B cell (primary cell): ENCODE measurements at regions not wholly inside any gene's neighbourhood (a gene's known extent, or its start where the extent isn't known, plus 50 kb on each side); places are given as distances from the start of the nearest gene placed in this dataset.

ENCODE experiments used
- ATAC-seq: fragments of 200-7000 bp; cut with Tn5 transposase; one replicate; pipeline ENCODE4 v1.10.0; 2021; ENCODE audit warnings: low read depth, mild to moderate bottlenecking, moderate number of reproducible peaks, moderate library complexity
- CTCF ChIA-PET: fragments of 350-600 bp; sonication (Branson Sonifier 250); formaldehyde crosslinking; loops from one replicate; lab custom pipeline; 2021; ENCODE audit warnings: antibody characterized with exemption, inconsistent platforms; lab: Charles Lee
- POLR2A ChIA-PET: fragments of 350-600 bp; sonication (Branson Sonifier 250); formaldehyde crosslinking; loops from one replicate; lab custom pipeline; 2021; ENCODE audit warnings: antibody characterized with exemption; lab: Charles Lee
- DNase-seq: peaks from one replicate; pipeline ENCODE4 v3.0.0; 2013
- H2AFZ ChIP-seq: 2 replicates; pipeline ENCODE4 v1.6.1; 2012; ENCODE audit warnings: mild to moderate bottlenecking, low read depth, low read length; ENCODE audit not compliant: insufficient read depth, poor library complexity, severe bottlenecking
- H3K27ac ChIP-seq, 2 donors: 1 replicate in 1 of 2; 2 replicates in 1 of 2; pipeline ENCODE4 v1.5.1; 2012 to 2013; ENCODE audit warnings: low read length in 2 of 2, mild to moderate bottlenecking in 2 of 2, moderate library complexity in 1 of 2
- H3K27me3 ChIP-seq, 4 experiments: fragments of 200-600 bp in 1 of 4; sonication (generic) in 1 of 4; replicated peaks in 1 of 4; 1 replicate in 2 of 4; 2 replicates in 2 of 4; pipeline versions ENCODE4 v1.6.1 to v1.7.0; 2013 to 2016; ENCODE audit warnings: low read length in 3 of 4, mild to moderate bottlenecking in 2 of 4, mixed read lengths in 1 of 4, moderate library complexity in 1 of 4; ENCODE audit not compliant: insufficient read depth in 4 of 4, control insufficient read depth in 3 of 4; ENCODE audit errors: control extremely low read depth in 1 of 4
- H3K36me3 ChIP-seq, 2 experiments: replicated peaks in 1 of 2; 1 replicate in 1 of 2; 2 replicates in 1 of 2; pipeline versions ENCODE4 v1.6.1 to v1.7.1; 2013; ENCODE audit warnings: low read length in 1 of 2; ENCODE audit not compliant: insufficient read depth in 2 of 2, control insufficient read depth in 1 of 2; ENCODE audit errors: control extremely low read depth in 1 of 2, extremely low read depth in 1 of 2
- H3K4me1 ChIP-seq, 2 donors: fragments of 200-600 bp in 1 of 2; sonication (generic) in 1 of 2; 1 replicate in 1 of 2; 2 replicates in 1 of 2; pipeline versions ENCODE4 v1.5.1 to v1.6.1; 2013 to 2017; ENCODE audit warnings: low read length in 2 of 2; ENCODE audit not compliant: control insufficient read depth in 2 of 2, insufficient read depth in 2 of 2
- H3K4me2 ChIP-seq: replicated peaks from 2 replicates; pipeline ENCODE3; 2012; ENCODE audit warnings: mild to moderate bottlenecking, low read depth, low read length; ENCODE audit not compliant: poor library complexity, severe bottlenecking
- H3K4me3 ChIP-seq, 5 experiments: fragments of 200-600 bp in 1 of 5; sonication (generic) in 1 of 5; 1 replicate in 3 of 5; 2 replicates in 2 of 5; pipeline versions ENCODE4 v1.5.1 to v1.7.0; 2011 to 2016; ENCODE audit warnings: low read length in 4 of 5, mild to moderate bottlenecking in 4 of 5, low read depth in 2 of 5, control low read depth in 1 of 5, moderate library complexity in 1 of 5; ENCODE audit not compliant: insufficient read depth in 1 of 5; ENCODE audit errors: control extremely low read depth in 1 of 5, extremely low read depth in 1 of 5
- H3K79me2 ChIP-seq: fragments of 200-600 bp; sonication (generic); one replicate; pipeline ENCODE4 v1.6.0; 2016; ENCODE audit warnings: low read length; ENCODE audit not compliant: control insufficient read depth, insufficient read depth
- H3K9ac ChIP-seq: fragments of 200-600 bp; sonication (generic); 2 replicates; pipeline ENCODE4 v1.6.1; 2017; ENCODE audit warnings: mild to moderate bottlenecking, low read length, moderate library complexity
- H3K9me3 ChIP-seq, 3 donors: one replicate each; pipeline versions ENCODE4 v1.6.1 to v1.7.1; 2013; ENCODE audit warnings: low read length in 2 of 3; ENCODE audit not compliant: control insufficient read depth in 2 of 3, insufficient read depth in 1 of 3; ENCODE audit errors: control extremely low read depth in 1 of 3
- H4K20me1 ChIP-seq: 2 replicates; pipeline ENCODE4 v1.6.0; 2012; ENCODE audit warnings: mild to moderate bottlenecking, low read length; ENCODE audit not compliant: insufficient read depth, control insufficient read depth, poor library complexity, severe bottlenecking
- H3K27ac Mint-ChIP-seq: one replicate; pipeline ENCODE4 v1.8.0; 2021; ENCODE audit warnings: mixed read lengths
- H3K27me3 Mint-ChIP-seq: one replicate; pipeline ENCODE4 v1.8.0; 2021; ENCODE audit warnings: mixed read lengths
- H3K4me1 Mint-ChIP-seq: one replicate; pipeline ENCODE4 v1.8.0; 2021; ENCODE audit warnings: mixed read lengths
- H3K4me3 Mint-ChIP-seq: one replicate; pipeline ENCODE4 v1.8.0; 2021; ENCODE audit warnings: mixed read lengths
- H3K9me3 Mint-ChIP-seq: one replicate; pipeline ENCODE4 v1.8.0; 2022; ENCODE audit warnings: mixed read lengths; ENCODE audit not compliant: insufficient read depth
- CTCF ChIP-seq: fragments of 200-600 bp; IDR thresholded peaks from one replicate; pipeline ENCODE4 v1.8.0; 2022; ENCODE audit warnings: antibody characterized with exemption, mild to moderate bottlenecking
- EZH2 ChIP-seq: IDR thresholded peaks from 2 replicates; pipeline ENCODE4 v1.6.1; 2012; ENCODE audit warnings: borderline replicate concordance, low read depth, mild to moderate bottlenecking, moderate library complexity, low read length; ENCODE audit not compliant: insufficient read depth, poor library complexity, severe bottlenecking
- WGBS: methylation state at CpG from one replicate; pipeline ENCODE4 v1.1.5; 2013; ENCODE audit warnings: missing lambda C conversion rate; ENCODE audit not compliant: insufficient coverage; 5-methylcytosine and 5-hydroxymethylcytosine counted together
- intact Hi-C: fragments of 100-400 bp; cut with micrococcal nuclease; formaldehyde crosslinking; loops from one replicate; pipeline ENCODE4 v1.10.0; 2022

- Mint-ChIP-seq H3K27me3 (peaks cover 13% of the 10 kb centered on the region), H3K4me1 (no peaks in the 10 kb centered on the region), H3K4me3 (no peak overlapping the region), H3K27ac (no peak overlapping the region), H3K9me3 (no peaks in the 10 kb centered on the region)
- ChIA-PET POLR2A (no interaction called here), CTCF (no interaction called here)
- Histone ChIP-seq H3K27ac (no peak overlapping the region), H3K4me3 (no peak overlapping the region), H3K9ac (no peak overlapping the region), H3K27me3 (no peaks in the 10 kb centered on the region), H3K4me2 (no peak overlapping the region), H3K36me3 (no peaks in the 10 kb centered on the region), H3K9me3 (peaks cover 0 to 3% (median 0%) of the 10 kb centered on the region in 3 donors), H4K20me1 (no peaks in the 10 kb centered on the region), H3K4me1 (no peaks in the 10 kb centered on the region), H2AFZ (no peak overlapping the region), H3K79me2 (no peaks in the 10 kb centered on the region)
- intact Hi-C loops = no loop called here
- ATAC-seq (no peak), DNase-seq (no peak)
- 94% methylated on average over 8 of the region's 13 CpGs for WGBS
- TF ChIP-seq EZH2 = no peak
- TF ChIP-seq CTCF = no peak
Observed at GRCh38 chr2:128402911-128403670, 84.4 kb upstream of the HS6ST1 start.

- Mint-ChIP-seq H3K27ac (no peak overlapping the region), H3K4me3 (no peak overlapping the region), H3K9me3 (no peaks in the 10 kb centered on the region), H3K27me3 (peaks cover 13% of the 10 kb centered on the region), H3K4me1 (no peaks in the 10 kb centered on the region)
- no peaks in the 10 kb centered on the region for H4K20me1 ChIP-seq
- H3K27ac ChIP-seq = no peak overlapping the region
- H3K79me2 ChIP-seq = no peaks in the 10 kb centered on the region
- TF ChIP-seq CTCF (no peak), EZH2 (no peak)
- H3K27me3 ChIP-seq = no peaks in the 10 kb centered on the region
- no peaks in the 10 kb centered on the region for H3K36me3 ChIP-seq
- H3K4me1 ChIP-seq = no peaks in the 10 kb centered on the region
- no peak overlapping the region for H3K4me2 ChIP-seq
- ATAC-seq (no peak), DNase-seq (no peak)
- no peak overlapping the region for H3K9ac ChIP-seq
- no peak overlapping the region for H3K4me3 ChIP-seq
- no peak overlapping the region for H2AFZ ChIP-seq
- H3K9me3 ChIP-seq = peaks cover 0 to 3% (median 0%) of the 10 kb centered on the region in 3 donors
- WGBS = 89% methylated on average over 3 of the region's 5 CpGs
- ChIA-PET CTCF (no interaction called here), POLR2A (no interaction called here)
- intact Hi-C loops = no loop called here
Observed at GRCh38 chr2:128403814-128404708, 85.4 kb upstream of the HS6ST1 start.
